Fibroblast of the aortic adventitia (primary cell): ENCODE measurements at regions not wholly inside any gene's neighbourhood (a gene's known extent, or its start where the extent isn't known, plus 50 kb on each side); places are given as distances from the start of the nearest gene placed in this dataset.

Experiments
- DNase-seq: peaks from one replicate; pipeline ENCODE4 v3.0.0-alpha.2; 2010; ENCODE audit warnings: low read depth
- H3K4me3 ChIP-seq: 2 replicates; pipeline ENCODE4 v1.5.1; 2011; ENCODE audit warnings: low read depth, mild to moderate bottlenecking, control low read depth, low read length, moderate library complexity
- TF ChIP-seq, protein P1 (sequence below): IDR thresholded peaks from 2 replicates; pipeline ENCODE4 v1.5.1; 2011; ENCODE audit warnings: mild to moderate bottlenecking, low read length, control low read depth, inconsistent platforms; ENCODE audit not compliant: insufficient read depth

DNA sequence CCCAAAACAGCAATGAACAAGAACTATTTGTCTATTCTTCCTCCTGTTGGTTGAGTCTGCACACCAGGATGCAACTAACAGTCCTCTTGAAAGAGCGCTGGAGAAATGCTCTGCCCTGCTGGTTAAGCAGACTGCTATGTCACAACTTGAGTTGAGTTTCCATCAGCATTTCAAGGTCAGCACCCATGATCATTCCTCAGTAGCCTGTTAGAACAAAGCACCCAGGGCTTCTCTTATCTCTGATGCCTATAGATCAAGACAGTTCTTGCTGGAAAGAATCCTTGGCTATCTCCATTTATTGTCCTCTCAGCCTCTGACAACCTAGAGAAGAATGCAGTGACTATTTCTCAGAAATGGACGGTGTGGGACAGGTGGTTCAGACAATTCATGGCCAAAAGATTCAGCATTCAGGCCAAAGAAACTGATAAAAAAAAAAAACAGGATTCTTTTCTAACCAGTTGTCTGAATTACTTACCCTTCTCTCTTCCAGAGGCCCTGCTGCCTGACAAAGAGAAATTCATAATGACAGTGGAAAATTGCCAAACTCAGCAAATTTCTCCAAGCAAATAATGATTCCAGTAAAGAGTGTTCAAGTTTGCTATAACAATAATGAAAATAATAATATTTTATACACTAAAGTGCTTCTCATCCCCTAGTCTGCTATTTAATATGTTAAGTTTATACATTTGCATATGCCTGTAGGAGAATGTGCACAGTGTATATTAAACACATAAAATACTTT lies 306.7 kb downstream of the EMP1 start:
- DNase-seq, result no peak
- TF ChIP-seq, protein P1, sequence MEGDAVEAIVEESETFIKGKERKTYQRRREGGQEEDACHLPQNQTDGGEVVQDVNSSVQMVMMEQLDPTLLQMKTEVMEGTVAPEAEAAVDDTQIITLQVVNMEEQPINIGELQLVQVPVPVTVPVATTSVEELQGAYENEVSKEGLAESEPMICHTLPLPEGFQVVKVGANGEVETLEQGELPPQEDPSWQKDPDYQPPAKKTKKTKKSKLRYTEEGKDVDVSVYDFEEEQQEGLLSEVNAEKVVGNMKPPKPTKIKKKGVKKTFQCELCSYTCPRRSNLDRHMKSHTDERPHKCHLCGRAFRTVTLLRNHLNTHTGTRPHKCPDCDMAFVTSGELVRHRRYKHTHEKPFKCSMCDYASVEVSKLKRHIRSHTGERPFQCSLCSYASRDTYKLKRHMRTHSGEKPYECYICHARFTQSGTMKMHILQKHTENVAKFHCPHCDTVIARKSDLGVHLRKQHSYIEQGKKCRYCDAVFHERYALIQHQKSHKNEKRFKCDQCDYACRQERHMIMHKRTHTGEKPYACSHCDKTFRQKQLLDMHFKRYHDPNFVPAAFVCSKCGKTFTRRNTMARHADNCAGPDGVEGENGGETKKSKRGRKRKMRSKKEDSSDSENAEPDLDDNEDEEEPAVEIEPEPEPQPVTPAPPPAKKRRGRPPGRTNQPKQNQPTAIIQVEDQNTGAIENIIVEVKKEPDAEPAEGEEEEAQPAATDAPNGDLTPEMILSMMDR, result no peak
- H3K4me3 ChIP-seq, result no peak overlapping the region

DNA sequence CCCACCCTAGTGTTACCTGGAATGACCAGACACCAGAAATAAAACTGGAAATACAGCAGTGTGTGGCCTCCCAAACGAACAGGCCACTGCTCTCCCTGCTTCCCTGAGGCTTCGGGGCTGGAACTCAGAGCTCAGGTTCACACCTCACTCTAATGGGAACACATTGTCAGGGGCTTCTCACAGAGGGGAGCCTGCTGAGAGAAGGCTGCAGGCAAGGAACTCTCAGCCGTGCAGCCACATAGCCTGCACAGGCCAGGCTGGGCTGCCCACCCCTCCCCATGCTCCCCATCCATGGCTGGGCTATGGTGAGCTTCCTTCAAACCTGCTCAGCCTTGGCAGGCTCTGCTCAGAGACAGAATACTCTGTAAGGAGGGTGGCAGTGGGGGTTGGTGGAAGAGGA lies 302.5 kb downstream of the EMP1 start:
- DNase-seq, result no peak
- TF ChIP-seq, protein P1, result no peak
- no peak overlapping the region for H3K4me3 ChIP-seq

DNA sequence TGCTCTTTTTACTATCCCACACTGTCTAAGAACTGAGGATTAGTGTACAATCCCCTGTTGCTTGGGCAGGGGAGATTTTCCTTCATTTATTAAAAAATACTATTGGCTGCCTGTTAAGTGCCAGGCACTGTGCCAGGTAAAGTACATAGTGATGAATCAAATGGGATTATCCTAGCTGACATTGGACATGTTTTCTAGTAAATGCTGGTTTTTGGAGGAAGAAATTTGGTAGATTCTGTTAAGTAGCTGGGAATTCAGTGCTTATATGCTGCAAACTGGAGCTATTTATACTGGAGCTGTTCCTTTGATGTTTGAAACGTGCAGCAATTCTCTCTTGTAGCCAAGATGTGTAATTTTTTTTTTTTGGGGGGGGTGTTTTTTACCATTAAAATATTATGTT lies 299.6 kb downstream of the EMP1 start:
- TF ChIP-seq, protein P1, result no peak
- H3K4me3 ChIP-seq, result no peak overlapping the region
- no peak for DNase-seq

DNA sequence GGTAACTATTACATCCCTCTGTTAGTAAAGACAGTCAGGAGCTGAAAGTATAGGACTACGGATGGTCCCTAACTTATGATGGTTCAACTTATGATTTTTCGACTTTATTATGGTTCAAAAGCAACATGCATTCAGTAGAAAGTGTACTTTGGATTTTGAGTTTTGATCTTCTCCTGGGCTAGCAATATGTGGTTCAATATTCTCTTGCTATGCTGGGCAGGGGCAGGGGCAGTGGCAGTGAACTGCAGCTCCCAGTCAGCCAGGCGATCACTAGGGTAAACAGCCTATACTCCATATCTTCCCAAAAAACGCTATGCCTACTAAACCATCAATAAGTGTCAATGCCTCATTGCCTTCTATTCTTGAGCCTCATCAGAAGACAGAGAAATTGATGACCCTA lies 292.7 kb downstream of the EMP1 start:
- DNase-seq, result no peak
- TF ChIP-seq, protein P1, result no peak

DNA sequence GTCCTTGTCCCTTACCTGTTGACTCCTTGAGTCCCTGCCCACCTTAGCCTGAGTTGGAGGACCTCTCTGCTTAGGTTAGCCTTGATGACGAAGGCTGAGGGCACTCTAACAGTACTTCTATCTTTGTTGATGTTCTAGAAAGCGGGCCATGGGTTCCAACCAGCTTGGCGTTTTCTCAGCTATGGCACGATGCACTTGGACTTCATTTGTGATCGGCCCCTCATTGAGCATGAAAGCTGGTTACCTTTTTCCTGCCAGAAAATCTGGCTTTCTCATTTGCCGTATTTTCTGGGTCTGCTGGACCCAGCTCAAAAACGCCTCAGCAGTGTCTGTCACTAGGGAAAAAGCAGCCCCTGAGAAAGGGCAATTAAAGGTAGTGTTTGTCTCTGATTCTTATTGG lies 290.8 kb downstream of the EMP1 start:
- H3K4me3 ChIP-seq, result no peak overlapping the region
- DNase-seq, result no peak
- TF ChIP-seq, protein P1, result no peak

More for the DNA sequence above, 292.7 kb downstream of the EMP1 start:
- H3K4me3 ChIP-seq, result no peak overlapping the region

DNA sequence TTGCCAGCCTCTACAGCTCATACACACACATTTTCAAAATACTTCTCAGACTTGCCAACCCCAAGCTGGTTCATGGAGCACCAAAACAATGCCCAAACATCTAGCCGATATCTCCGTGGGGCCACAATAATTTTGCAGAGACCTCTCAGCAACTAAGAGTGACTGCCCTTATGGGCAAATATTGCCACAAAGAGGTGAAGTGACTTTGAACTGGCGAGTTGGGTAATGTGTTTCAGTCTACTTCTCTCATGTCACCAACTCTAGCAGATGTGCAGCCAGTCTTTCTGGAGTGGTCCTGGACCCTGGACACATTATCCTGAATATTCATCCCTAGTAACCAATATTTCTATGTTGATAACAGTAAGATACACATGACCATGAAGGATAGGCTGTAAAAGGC lies 290.3 kb downstream of the EMP1 start:
- DNase-seq, result no peak

More for the DNA sequence above, 290.3 kb downstream of the EMP1 start:
- TF ChIP-seq, protein P1, result no peak
- no peak overlapping the region for H3K4me3 ChIP-seq
